ENCODE measurements at regions not wholly inside any gene's neighbourhood (a gene's known extent, or its start where the extent isn't known, plus 50 kb on each side); places are given as distances from the start of the nearest gene placed in this dataset.

GRCh38 chr18:45119876-45120275 lies 439.2 kb downstream of the SETBP1 start:
- no peak for TF ChIP-seq CTCF (IDR thresholded peaks at IDR 0.05; ENCODE audit: insufficient read depth, low read length, poor library complexity, severe bottlenecking)
- Histone ChIP-seq H3K36me3 (ENCODE audit: control insufficient read depth, insufficient read depth, low read length) (no peaks in the 10 kb centered on the region), H3K4me3 (replicated peaks; ENCODE audit: low read depth, low read length) (no peak overlapping the region), H3K27me3 (replicated peaks; ENCODE audit: control insufficient read depth, insufficient read depth, low read length) (no peaks in the 10 kb centered on the region; the same call in 1 of the 2 replicates)
- DNase-seq (ENCODE audit: extremely low read depth, insufficient read length): no peak

DNA sequence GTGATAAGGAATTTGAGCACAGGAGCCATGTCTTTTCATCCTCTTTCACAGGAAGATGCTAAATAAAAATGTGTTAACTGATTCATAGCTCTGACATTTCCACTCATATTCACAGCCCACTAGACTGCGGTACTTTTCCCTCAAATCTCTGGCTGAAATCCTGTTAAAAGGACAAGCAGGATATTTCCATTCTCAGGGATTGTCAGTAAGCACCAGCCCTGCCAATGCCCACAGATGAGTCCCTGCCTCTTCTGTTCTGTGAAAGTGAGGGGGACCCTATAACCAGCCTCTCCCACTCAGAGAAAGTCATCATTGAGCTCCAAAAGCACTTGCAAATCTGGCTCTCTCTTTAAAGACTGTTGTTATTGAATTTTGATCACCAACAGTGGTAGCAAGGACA lies 440.5 kb downstream of the SETBP1 start:
- Histone ChIP-seq H3K27me3 (replicated peaks; ENCODE audit: control insufficient read depth, insufficient read depth, low read length) (no peaks in the 10 kb centered on the region; the same call in 1 of the 2 replicates), H3K36me3 (ENCODE audit: control insufficient read depth, insufficient read depth, low read length) (no peaks in the 10 kb centered on the region), H3K4me3 (replicated peaks; ENCODE audit: low read depth, low read length) (no peak overlapping the region)
- no peak for TF ChIP-seq CTCF (IDR thresholded peaks at IDR 0.05; ENCODE audit: insufficient read depth, low read length, poor library complexity, severe bottlenecking)
- no peak for DNase-seq (ENCODE audit: extremely low read depth, insufficient read length)

DNA sequence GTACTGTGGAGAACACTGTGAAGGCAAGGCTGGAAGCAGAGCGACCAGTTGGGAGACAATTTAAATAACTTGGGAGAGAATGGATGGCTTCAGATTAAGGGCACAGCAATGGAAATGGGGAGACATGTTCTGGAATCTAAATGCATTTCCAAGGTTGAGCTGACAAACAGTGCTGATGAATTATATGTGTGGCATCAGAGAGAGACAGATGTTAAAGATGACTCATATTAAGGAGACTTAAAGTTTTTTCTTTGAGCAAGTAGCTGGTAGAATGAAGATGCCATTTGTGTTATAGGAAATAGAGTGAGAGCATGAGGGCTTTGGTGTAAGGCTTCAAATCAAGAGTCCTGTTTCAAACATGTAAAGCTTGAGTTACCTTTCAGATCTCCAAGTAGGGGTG lies 441.8 kb downstream of the SETBP1 start:
- Histone ChIP-seq H3K27me3 (replicated peaks; ENCODE audit: control insufficient read depth, insufficient read depth, low read length) (no peaks in the 10 kb centered on the region; the same call in 1 of the 2 replicates), H3K4me3 (replicated peaks; ENCODE audit: low read depth, low read length) (no peak overlapping the region), H3K36me3 (ENCODE audit: control insufficient read depth, insufficient read depth, low read length) (no peaks in the 10 kb centered on the region)
- TF ChIP-seq CTCF (IDR thresholded peaks at IDR 0.05; ENCODE audit: insufficient read depth, low read length, poor library complexity, severe bottlenecking): no peak
- no peak for DNase-seq (ENCODE audit: extremely low read depth, insufficient read length)

- TF ChIP-seq CTCF (IDR thresholded peaks at IDR 0.05; ENCODE audit: insufficient read depth, low read length, poor library complexity, severe bottlenecking): no peak
- Histone ChIP-seq H3K27me3 (replicated peaks; ENCODE audit: control insufficient read depth, insufficient read depth, low read length) (no peaks in the 10 kb centered on the region), H3K4me3 (replicated peaks; ENCODE audit: low read depth, low read length) (no peak overlapping the region), H3K36me3 (ENCODE audit: control insufficient read depth, insufficient read depth, low read length) (no peaks in the 10 kb centered on the region)
- no peak for DNase-seq (ENCODE audit: extremely low read depth, insufficient read length)
Measured at GRCh38 chr18:45127405-45127804, 446.7 kb downstream of the SETBP1 start.

GRCh38 chr18:45133276-45133675 lies 452.6 kb downstream of the SETBP1 start:
- Histone ChIP-seq H3K36me3 (ENCODE audit: control insufficient read depth, insufficient read depth, low read length) (no peaks in the 10 kb centered on the region), H3K27me3 (replicated peaks; ENCODE audit: control insufficient read depth, insufficient read depth, low read length) (no peaks in the 10 kb centered on the region; the same call in 1 of the 2 replicates), H3K4me3 (replicated peaks; ENCODE audit: low read depth, low read length) (no peak overlapping the region)
- DNase-seq (ENCODE audit: extremely low read depth, insufficient read length): no peak
- no peak for TF ChIP-seq CTCF (IDR thresholded peaks at IDR 0.05; ENCODE audit: insufficient read depth, low read length, poor library complexity, severe bottlenecking)

Data from GM06990 (cell line).